LNCaP clone FGC (cell line): ENCODE measurements at regions not wholly inside any gene's neighbourhood (a gene's known extent, or its start where the extent isn't known, plus 50 kb on each side); places are given as distances from the start of the nearest gene placed in this dataset.

Experiments used
- DNase-seq: peaks from one replicate; pipeline ENCODE4 v3.0.0-alpha.2; 2011; ENCODE audit warnings: low read depth
- H3K4me3 ChIP-seq: 2 replicates; pipeline ENCODE4 v1.5.1; 2011; ENCODE audit warnings: mild to moderate bottlenecking, low read depth, low read length, control low read depth
- TF ChIP-seq, protein P1 (sequence below): IDR thresholded peaks from 2 replicates; pipeline ENCODE4 v1.5.1; 2012; ENCODE audit warnings: mild to moderate bottlenecking; ENCODE audit not compliant: control insufficient read depth, insufficient read depth; ENCODE audit errors: extremely low read depth

DNA sequence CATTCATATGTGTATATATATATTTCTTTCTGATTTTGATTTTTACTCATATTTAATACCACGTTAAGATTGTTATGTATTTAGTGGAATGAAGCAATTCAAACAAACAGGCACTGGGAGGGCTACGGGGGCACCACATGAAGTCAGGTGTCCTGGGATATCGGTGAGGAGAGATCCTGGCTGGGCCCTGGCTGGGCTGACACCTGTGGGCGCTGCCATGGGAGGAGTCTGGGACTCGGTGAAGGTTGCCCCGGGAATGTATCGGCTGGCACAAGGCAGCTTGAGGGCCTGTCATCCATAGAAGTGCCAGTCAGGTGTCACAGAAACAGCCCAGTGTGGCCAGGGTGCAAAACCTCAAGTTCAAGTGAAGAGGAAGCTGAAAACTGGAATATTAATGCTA, 766.9 kb upstream of the ARPP21 start:
- DNase-seq = no peak
- TF ChIP-seq, protein P1, sequence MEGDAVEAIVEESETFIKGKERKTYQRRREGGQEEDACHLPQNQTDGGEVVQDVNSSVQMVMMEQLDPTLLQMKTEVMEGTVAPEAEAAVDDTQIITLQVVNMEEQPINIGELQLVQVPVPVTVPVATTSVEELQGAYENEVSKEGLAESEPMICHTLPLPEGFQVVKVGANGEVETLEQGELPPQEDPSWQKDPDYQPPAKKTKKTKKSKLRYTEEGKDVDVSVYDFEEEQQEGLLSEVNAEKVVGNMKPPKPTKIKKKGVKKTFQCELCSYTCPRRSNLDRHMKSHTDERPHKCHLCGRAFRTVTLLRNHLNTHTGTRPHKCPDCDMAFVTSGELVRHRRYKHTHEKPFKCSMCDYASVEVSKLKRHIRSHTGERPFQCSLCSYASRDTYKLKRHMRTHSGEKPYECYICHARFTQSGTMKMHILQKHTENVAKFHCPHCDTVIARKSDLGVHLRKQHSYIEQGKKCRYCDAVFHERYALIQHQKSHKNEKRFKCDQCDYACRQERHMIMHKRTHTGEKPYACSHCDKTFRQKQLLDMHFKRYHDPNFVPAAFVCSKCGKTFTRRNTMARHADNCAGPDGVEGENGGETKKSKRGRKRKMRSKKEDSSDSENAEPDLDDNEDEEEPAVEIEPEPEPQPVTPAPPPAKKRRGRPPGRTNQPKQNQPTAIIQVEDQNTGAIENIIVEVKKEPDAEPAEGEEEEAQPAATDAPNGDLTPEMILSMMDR = no peak
- no peak overlapping the region for H3K4me3 ChIP-seq

DNA sequence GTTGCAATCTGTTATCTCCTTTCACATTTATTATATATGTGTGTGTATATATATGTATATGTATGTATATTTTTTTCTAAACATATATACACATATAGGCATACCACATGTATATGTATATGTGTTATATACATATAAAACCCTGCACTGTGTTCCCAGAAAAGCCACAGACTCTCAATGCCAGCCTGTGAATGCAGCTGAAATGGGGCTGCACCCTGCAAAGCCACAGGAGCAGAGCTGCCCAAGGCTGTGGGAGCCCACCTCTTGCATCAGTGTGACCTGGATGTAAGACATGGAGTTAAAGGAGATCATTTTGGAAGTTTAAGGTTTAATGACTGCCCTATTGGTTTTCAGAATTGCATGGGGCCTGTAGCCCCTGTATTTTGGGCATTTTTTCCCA, 762.3 kb upstream of the ARPP21 start:
- TF ChIP-seq, protein P1 = no peak
- no peak for DNase-seq
- H3K4me3 ChIP-seq = no peak overlapping the region

DNA sequence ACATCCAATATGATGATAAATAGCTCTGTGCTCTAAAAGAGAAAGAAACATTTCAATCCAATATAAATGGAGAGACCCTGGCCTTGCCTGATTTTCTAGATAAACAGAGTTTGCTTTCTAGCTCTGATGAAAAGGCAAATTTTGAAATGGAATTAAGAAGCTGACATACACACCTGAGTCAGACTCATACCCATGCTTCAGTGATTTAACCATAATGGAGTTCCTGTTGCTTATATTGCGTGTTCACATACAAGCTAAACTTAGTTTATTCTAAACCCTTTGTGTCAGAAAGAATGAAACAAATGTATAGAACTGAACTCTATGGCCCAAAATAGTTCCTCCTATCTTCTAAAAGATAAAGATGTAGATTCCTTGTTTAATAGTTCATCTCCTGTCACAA, 760.8 kb upstream of the ARPP21 start:
- TF ChIP-seq, protein P1 = no peak
- DNase-seq = no peak
- no peak overlapping the region for H3K4me3 ChIP-seq

DNA sequence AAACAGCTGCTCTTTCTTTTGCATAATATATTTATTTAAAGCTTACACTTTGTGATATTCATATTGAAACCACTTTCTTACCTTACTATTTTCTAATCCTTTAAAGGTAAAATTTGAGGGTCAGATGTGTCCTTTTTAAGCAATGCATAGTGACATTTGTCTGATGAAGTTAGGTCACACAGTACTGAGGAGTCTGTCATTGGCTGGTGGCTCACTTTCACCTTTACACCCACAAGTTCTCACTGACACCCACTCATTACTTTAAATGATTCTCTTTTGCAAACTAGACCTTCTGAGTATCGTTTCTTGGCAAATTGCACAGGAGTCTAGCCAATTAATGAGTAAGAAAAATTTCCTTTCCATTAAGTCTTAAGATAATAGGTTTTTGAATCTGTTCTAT, 758.3 kb upstream of the ARPP21 start:
- no peak for DNase-seq
- H3K4me3 ChIP-seq = no peak overlapping the region
- TF ChIP-seq, protein P1 = no peak

DNA sequence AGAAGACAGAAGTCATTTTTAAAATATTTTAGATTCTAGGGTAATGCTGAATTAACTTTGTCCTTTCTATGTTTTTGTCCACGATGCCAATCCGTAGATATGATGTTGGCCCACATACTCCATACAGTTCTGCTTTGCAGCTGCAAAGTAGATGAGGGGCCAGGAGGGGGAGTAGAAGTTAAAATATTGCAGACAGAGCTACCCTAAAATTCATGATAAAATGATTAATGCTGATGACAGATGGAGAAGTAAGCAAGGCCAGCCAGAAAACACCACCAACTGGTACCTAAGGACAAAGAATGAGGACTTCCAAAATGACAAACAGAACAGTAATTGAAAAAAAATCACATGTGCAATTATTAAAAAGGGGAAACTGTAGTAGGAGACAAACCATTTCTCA, 756.6 kb upstream of the ARPP21 start:
- no peak overlapping the region for H3K4me3 ChIP-seq
- DNase-seq = no peak
- TF ChIP-seq, protein P1 = 0 out of 2 replicates have a peak, but pooled peaks have one; percentile 7

DNA sequence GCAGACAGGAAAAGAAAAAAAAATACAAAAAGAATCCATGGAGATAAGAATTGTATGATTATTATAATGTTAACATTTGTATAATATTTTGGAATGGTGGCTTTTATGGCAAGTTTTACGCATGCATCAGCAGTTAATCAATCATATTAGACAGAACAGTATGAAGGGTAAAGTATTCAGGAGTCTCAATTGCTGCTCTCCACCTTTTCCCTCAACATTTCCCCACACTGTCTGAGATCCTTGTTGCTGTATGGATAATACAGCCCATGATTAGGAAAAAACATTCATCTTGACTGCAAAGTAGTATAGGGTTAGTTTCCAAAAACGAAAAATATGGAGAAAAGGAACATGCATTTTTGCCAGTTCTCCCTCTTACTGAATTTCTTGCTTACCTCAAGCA, 755.3 kb upstream of the ARPP21 start:
- TF ChIP-seq, protein P1 = no peak
- DNase-seq = no peak
- no peak overlapping the region for H3K4me3 ChIP-seq

DNA sequence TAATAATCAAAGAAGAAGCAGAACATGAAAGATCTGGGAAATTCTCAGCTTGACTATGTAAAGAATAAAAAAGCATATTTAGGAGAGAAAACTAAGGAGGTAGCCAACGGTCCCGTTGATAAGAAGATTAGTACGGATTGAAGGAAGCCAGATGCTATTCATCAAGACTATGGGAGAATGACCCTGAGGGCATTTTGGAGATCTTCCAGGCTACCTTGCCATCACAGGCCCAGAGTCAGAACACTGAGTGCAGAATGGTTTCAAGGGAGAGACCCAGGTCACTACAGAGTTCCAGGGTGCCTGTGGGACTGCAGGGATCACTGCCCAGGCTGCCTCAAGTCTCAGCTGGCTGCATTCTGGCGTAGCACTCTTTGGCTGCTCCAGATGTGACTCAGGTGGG, 752.9 kb upstream of the ARPP21 start:
- DNase-seq = no peak
- TF ChIP-seq, protein P1 = no peak
- H3K4me3 ChIP-seq = no peak overlapping the region
